ENCODE measurements at regions not wholly inside any gene's neighbourhood (a gene's known extent, or its start where the extent isn't known, plus 50 kb on each side); places are given as distances from the start of the nearest gene placed in this dataset.

- no peak for DNase-seq (ENCODE audit: low spot score)
- no peak for TF ChIP-seq CTCF (IDR thresholded peaks at IDR 0.05; ENCODE audit: borderline replicate concordance, control extremely low read depth, extremely low read depth, insufficient read depth, missing control alignments)
- in situ Hi-C loops (cut with MboI; ENCODE audit: low sequenced_read_pairs, unreplicated experiment), result no loop called here
Observed at GRCh38 chr10:60728056-60728455, 50.2 kb upstream of the CDK1 start.

DNA sequence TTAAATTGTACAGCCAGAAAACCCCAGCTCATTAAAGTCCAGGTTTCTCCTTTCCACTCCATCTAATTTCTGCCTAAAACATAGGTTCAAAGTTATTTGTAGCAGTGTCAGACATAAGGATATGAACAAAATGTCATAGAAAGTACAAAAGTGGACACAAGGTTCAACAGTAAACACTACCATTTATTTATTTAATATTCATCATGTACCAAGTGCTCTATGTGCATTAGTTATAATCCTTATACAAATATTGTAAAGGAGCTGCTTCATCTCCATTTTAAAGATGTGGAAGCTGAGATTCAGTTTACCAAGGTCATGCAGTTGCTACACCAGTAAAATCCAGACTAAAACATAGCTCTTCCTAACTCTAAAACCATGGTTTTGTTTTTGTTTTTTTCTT is 52.0 kb upstream of the CDK1 start:
- in situ Hi-C loops (cut with MboI; ENCODE audit: low sequenced_read_pairs, unreplicated experiment), result no loop called here

DNA sequence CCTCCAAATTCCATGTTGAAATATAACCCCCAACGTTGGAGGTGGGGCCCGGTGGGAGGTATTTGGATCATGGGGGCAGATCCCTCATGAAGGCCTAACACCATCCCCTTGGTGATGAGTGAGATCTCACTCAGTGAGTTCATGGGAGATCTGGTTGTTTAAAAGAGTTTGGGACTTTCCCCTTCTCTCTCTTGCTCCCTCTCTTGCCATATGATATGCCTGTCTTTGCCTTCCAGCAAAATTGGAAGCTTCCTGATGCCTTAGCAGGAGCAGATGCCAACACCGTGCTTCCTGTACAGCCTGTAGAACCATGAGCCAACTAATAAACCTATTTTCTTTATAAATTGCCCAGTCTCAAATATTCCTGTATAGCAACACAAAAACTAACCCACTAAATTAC is 55.7 kb upstream of the CDK1 start:
- in situ Hi-C loops (cut with MboI; ENCODE audit: low sequenced_read_pairs, unreplicated experiment), result no loop called here
- no peak for DNase-seq (ENCODE audit: low spot score)
- TF ChIP-seq CTCF (IDR thresholded peaks at IDR 0.05; ENCODE audit: borderline replicate concordance, control extremely low read depth, extremely low read depth, insufficient read depth, missing control alignments), result no peak

More for the DNA sequence above, 52.0 kb upstream of the CDK1 start:
- DNase-seq (ENCODE audit: low spot score), result no peak
- TF ChIP-seq CTCF (IDR thresholded peaks at IDR 0.05; ENCODE audit: borderline replicate concordance, control extremely low read depth, extremely low read depth, insufficient read depth, missing control alignments), result no peak

DNA sequence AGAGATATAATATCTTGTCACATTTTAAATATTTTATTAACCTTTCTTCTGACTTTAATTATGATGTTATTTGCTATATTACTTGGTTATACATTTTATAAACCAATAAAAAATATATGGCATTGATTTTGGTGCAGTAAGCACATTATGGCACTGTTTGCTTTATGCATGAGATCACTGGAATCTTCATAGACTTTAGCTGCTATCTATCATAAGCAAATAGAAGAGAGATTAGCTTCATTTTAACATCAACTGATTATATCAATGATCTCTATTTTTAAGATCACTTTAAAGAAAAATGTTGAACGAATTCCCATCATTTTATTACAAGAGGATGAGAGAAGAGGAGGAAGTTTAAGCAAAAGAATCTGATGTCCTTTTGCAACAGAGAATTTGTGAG is 58.6 kb upstream of the CDK1 start:
- in situ Hi-C loops (cut with MboI; ENCODE audit: low sequenced_read_pairs, unreplicated experiment), result no loop called here
- DNase-seq (ENCODE audit: low spot score), result no peak
- TF ChIP-seq CTCF (IDR thresholded peaks at IDR 0.05; ENCODE audit: borderline replicate concordance, control extremely low read depth, extremely low read depth, insufficient read depth, missing control alignments), result no peak

GRCh38 chr10:60718886-60719285 is 59.4 kb upstream of the CDK1 start:
- DNase-seq (ENCODE audit: low spot score), result no peak
- in situ Hi-C loops (cut with MboI; ENCODE audit: low sequenced_read_pairs, unreplicated experiment), result no loop called here
- TF ChIP-seq CTCF (IDR thresholded peaks at IDR 0.05; ENCODE audit: borderline replicate concordance, control extremely low read depth, extremely low read depth, insufficient read depth, missing control alignments), result no peak

DNA sequence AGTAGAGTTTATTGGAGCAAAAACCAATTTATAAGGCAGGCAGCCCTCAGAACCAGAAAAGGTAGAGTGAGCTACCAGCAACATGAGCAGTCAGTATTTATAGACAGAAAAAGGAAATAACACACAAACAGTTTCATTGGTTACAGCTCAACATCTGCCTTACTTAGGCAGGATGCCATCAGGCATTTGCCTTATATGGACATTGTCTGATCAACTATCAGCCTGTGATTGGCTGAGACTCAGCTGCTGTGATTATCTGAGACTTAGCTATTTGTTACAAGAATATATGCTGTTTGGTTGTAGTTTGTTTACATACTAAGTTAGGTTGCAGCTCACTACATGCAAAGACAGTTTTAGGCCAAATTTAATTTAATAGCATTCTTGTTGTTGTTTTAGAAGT is 60.4 kb upstream of the CDK1 start:
- no peak for DNase-seq (ENCODE audit: low spot score)
- in situ Hi-C loops (cut with MboI; ENCODE audit: low sequenced_read_pairs, unreplicated experiment), result no loop called here
- no peak for TF ChIP-seq CTCF (IDR thresholded peaks at IDR 0.05; ENCODE audit: borderline replicate concordance, control extremely low read depth, extremely low read depth, insufficient read depth, missing control alignments)

DNA sequence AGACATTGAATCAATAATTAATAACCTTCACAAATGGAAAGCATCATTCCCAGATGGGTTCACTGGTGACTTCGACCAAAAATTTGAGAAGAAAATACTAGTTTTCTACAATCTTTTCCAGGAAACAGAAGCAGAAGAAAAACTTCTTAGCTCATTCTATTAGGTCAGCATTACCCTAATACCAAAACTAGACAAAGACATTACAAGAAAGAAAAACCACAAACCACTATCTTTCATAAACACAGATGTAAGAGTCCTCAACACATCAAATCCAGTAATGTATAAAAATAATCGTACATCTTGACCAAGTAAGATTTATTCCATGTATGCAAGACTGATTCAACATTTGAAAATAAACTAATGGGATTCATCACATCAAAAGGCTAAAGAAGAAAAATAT is 64.0 kb upstream of the CDK1 start:
- DNase-seq (ENCODE audit: low spot score), result no peak
- TF ChIP-seq CTCF (IDR thresholded peaks at IDR 0.05; ENCODE audit: borderline replicate concordance, control extremely low read depth, extremely low read depth, insufficient read depth, missing control alignments), result no peak
- in situ Hi-C loops (cut with MboI; ENCODE audit: low sequenced_read_pairs, unreplicated experiment), result no loop called here
